HG03039 (cell line): ENCODE measurements at regions not wholly inside any gene's neighbourhood (a gene's known extent, or its start where the extent isn't known, plus 50 kb on each side); places are given as distances from the start of the nearest gene placed in this dataset.
"Not testable (repeated sequence)": the region's sequence is repeated elsewhere in the genome, so short reads cannot be mapped to it uniquely, and the experiment has no call there.

Source experiments
- ATAC-seq: cut with Tn5 transposase; IDR thresholded peaks from one replicate; pipeline ENCODE4 v1.9.1; 2021; ENCODE audit warnings: mild to moderate bottlenecking, moderate library complexity; ENCODE audit not compliant: unreplicated experiment

DNA sequence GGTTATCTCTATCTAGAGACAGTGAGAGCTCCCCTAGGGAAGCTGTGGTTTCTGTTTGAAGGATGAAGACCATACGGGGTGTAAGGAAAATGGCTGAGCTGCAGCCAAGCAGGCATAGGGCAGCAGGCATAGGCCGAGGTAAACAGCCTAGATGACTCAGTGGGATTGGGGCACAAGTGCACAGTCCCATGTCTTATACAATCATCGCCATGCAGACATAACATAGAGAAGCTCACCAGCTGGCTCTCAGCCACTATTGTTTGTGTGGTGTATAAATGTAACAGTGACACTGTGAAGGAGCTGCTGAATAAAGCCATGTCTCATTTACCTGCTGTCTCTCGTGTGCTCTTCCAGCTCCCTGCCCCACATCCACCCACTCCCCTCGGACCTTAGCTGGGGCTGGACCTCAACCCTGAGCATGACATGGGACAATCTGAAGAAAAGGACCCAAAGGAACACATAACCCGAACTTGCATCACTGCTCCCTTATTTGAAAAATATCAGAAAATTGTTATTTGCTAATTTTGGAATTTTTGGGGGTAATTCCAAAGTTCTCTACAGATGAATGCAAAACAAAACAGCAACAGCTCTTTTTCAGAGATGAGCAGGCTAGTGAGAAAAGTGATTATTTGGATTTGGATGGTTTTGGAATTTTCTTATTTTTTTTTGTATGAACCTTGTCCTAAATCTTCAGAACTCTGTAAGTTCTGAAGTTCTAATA is 582.7 kb downstream of the REEP3 start:
- ATAC-seq = no peak

DNA sequence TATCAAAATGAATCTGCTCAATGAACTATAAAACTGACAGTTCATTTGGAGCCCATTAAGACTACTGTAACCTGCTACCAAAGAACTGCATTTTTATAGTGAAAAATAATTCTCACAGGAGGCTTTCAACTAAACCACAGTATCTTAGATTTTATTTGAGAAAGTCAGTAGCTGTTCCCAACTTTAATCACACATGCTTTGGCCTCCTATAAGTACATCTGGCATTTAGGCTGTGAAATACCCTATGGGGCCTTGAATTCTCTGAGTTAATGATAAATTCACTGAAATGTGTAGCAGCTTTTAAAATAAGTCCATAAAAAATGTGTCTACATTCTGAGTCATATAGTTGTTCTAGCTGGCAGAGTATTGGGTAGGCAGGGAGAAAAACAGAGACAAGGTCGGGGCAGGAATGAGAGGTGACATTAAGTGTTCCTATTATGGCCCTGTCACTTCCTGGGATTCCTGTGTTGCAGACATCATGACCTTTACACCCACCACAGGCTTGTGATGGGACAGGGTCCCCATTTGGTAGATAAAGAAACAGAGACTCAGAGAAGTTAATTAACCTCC is 588.8 kb downstream of the REEP3 start:
- no peak for ATAC-seq

DNA sequence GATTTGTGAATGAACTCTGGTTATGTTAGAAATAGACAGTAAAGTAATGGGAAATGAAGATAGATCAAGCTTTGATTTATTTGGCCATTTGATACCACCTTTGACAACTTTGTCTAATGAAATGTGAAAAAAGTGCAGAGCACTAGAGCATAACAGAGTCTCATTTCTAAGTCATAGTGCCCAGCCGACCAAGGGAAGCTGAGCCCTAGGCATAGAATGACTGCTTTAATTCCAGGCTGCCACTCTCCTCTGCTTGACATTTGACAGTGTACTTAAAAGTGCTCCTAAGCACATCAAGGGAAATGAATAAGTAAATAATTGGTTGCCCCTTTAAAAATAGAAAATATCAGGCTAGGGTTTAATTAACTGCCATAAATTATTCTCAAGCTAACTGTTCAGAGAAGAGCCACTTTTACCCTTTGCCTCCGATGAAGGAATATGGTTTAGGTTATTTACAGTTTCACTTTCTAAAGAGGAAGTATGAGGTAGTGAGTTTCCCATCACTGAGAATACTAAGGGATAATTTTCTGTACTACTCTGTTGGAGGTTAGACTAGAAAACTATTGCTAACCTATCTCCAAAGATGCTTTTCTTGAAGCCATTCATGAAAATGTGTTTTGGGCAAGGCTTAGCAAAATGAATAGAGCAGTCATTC is 591.6 kb downstream of the REEP3 start:
- ATAC-seq = no peak

DNA sequence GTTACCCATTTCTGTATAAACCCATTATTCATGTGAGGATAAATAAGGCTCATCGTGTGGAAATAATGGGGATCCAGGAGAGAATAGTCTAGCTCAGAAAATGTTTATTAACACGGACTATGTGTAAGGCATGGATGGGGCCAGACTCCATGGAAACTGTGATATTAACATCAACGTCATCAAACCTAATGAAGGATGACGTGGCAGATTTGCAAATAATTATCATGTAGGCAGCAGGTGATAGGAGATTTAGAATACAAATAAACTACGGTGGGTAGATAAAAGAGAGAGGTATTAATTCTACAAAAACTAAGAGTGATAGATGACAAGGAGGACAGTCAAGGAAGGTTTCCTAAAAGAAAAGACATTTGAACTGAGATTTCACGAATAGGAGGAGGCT is 592.2 kb downstream of the REEP3 start:
- no peak for ATAC-seq

DNA sequence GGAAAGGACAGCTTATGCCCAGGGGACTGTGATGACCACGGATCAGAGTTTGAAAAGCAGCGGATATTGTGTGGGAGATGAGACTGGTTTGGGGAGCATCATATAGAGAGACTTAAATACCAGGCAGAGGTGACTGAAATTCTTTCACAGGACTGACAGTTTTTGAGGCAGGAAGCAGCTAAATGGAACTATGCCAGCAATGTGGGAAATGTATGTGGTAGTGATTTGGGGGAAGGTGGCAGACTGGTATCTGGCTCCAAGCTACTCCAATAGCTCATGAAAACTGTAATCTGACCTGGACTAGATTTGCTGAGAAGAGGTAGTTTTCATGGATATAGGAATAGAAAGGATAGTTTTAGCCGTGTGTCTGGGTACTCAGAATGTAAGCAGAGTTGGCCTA is 592.6 kb downstream of the REEP3 start:
- no peak for ATAC-seq

DNA sequence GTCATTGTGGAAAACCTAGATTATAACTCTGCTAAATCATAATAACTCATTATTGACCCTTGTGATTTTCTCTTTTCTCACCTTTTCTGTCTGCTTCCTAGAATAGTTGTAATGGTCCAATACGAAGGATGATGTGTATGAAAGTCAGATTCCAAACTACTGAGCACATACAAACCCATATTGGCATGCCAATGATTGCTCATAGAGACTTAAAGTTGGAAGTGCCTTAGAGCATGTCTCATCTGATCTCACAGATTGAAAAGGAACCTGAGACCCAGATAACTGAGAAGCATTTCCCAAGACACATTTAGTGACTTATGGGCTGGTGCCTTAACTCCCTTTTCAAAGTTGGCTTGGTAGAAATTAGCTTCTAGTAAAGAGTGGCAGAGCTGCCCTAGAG is 594.3 kb downstream of the REEP3 start:
- ATAC-seq = no peak

DNA sequence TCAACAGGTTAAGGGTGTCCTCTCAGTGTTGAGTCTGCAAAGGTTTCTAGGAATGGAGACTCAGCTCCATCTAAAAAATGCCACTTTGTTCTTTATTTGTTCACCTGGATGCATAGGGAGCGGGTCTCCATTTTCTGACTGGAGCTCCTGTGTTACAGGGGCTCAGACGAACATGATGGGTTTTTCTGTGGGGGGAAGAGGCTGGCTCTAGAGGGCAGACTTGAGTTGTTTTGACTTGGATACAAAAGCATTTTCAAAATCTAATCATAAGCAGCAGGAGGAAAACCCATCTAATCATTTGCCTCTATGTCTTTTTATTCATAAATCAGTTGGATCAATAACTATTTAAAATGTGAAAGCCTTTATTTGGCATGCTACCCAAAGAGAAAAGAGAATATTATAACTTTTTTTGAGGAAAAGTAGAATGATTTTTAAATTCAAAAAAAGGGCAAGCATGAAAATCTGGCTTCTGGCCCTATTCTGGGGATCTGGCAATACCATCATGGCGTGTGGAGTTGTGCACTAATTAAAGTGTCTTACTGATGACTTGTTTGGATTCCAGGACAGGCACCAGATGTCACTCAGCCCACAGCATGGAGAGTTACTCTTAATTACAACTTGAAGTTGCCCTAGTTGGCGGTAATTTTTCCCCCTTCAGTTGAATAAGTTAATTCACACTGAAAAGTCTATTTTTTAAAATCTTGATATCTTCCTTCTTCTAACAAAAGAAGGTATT is 594.9 kb downstream of the REEP3 start:
- ATAC-seq = no peak

DNA sequence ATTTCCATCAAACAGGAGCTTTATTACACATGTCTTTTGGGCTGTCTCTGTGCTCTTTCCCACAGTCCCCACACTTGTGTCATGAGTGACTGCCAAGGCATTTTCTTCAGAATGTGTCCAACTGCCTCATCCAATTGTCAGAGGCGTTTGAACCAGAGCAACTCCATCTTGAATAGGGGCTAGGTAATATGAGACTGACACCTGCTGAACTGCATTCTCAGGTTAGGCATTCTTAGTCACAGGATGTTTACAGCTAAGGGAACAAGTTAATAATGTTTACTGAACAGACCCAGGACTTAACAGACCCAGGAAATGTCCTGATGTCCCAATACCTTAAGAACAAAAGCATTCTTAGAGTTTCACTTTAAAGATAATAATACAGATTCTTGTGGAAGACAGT is 595.5 kb downstream of the REEP3 start:
- ATAC-seq = no peak

DNA sequence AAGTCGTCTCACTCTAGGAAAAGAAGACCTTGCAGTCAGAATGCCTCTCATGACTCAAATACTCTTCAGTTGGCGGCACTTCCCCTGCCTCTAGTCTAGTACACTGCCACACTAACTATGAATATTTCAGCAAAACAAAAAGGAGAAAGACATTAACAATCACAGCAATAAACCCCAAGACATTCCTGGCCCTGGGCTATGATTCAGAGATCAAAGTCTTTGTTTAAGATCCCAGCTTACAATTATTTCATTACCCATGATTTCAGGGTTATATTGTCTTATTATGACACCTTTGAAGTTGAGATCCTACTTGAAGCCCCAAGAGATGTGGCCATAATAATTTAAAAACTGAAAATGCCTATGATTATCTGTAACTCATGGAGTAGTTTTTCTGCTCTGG is 597.5 kb downstream of the REEP3 start:
- ATAC-seq = no peak

DNA sequence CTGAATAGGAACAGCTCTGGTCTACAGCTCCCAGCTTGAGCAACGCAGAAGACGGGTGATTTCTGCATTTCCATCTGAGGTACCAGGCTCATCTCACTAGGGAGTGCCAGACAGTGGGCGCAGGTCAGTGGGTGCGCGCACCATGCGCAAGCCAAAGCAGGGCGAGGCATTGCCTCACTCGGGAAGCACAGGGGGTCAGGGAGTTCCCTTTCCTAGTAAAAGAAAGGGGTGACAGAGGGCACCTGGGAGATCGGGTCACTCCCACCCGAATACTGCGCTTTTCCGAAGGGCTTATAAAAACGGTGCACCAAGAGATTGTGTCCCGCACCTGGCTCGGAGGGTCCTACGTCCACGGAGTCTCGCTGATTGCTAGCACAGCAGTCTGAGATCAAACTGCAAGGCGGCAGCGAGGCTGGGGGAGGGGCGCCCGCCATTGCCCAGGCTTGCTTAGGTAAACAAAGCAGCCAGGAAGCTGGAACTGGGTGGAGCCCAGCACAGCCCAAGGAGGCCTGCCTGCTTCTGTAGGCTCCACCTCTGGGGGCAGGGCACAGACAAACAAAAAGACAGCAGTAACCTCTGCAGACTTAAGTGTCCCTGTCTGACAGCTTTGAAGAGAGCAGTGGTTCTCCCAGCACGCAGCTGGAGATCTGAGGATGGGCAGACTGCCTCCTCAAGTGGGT is 599.2 kb downstream of the REEP3 start:
- not testable (repeated sequence) for ATAC-seq

DNA sequence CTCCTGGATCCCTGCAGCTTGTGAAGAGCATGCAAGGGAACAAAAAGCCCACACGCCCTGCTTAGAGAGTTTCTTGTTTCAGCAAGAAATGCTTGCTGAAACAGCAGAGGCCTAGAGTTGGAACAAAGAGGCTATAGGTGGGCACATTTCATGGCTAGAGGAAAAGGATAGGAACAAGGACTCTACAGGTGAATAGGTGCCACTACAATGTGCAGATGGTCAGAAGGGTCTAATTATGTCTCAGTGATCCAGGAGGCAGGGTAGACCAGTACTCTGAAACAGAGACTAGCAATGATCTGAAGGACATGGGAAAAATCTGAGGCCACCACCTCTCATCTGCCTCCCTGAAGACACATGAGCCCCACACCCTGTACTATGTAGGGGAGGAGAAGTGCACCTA is 609.0 kb downstream of the REEP3 start:
- ATAC-seq = no peak

DNA sequence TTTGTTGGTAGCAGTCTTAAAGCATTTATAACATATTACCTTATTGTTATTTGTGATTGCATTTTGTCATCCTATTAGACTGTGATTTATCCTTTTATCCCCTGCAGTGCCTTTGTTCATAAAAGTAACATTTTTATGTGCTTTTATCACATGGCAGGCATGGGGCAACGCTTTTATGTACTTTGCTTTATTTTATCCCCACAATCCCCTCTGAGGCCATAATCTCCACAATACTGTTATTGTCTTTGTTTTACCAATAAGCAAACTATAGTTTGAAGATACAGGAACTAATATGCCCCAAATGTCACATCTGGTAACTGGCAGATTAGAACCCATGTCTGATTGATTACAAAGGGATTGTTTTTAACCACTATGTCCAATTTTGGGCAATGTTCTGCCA is 613.5 kb downstream of the REEP3 start:
- ATAC-seq = no peak

DNA sequence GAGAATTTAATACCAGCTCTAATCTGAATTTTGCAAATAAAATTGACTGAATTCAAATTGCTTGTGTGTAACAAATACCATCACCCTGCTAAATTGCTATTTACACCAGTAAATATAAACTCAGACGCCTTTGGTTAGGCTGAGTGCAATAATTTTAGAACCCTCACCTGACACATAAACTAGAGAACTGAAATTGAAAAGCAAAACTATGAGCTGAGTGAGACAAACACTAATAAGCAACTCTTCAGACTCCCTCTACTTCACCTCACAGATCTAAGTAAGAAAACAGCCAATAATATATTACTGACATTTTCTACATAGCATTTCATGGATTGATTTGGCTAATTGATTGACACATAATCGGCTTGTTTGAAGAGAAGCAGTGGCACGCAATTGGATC is 621.2 kb downstream of the REEP3 start:
- no peak for ATAC-seq

DNA sequence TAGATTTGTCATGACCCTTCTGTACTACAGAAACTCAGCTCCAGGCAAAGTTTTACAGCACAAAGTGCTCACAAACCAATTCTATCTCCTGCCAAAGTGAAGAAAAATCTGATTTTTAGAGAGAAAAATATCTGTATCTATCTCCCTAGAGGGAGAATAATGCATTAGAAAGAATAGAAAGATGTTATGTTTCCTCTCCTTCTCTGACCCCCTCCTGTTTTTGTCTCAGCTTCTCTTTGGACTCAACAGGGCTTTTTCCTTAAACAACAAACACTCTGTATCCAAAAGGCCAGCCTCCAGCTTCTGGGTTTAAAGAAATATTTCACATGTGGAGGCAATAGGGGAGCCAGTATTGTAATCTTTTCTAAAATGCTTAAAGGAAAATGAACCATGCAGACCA is 627.4 kb downstream of the REEP3 start:
- ATAC-seq = no peak

DNA sequence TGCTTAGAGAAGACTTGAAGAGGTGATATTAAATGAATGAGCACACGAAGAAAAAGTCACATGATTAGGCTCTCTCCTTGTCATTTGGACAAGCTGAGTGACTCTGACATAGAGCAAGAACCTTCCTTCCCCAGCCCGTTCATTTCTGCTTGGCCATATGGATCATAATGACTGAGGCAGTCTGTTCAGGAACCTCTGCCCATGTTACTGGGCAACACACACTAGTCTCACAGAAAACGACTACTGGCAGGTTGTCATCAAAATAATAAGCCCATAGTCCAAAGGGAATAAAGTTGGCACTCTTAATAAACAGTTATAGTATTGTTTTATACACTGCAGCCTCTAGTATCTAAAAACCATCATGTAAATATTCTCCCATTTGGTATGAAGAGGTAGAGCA is 635.0 kb downstream of the REEP3 start:
- no peak for ATAC-seq

DNA sequence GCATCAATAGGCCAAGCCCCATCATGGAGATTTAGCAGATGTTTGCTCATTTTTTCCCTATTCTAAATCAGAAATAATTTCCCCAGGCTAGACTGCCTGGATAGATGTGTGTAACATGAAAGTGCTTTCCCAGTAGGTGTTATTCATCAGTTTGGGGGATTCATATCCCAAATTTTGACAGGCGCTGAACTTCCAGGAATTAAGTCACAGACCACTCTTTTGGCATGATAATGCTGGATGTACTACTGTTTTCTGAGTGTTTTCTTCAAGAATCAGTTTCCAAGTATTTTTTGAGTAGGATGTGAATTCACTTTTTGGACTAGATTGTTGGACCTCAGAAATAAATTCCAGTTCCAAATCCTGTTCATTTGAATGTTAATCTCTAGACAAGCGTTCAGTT is 637.4 kb downstream of the REEP3 start:
- no peak for ATAC-seq

DNA sequence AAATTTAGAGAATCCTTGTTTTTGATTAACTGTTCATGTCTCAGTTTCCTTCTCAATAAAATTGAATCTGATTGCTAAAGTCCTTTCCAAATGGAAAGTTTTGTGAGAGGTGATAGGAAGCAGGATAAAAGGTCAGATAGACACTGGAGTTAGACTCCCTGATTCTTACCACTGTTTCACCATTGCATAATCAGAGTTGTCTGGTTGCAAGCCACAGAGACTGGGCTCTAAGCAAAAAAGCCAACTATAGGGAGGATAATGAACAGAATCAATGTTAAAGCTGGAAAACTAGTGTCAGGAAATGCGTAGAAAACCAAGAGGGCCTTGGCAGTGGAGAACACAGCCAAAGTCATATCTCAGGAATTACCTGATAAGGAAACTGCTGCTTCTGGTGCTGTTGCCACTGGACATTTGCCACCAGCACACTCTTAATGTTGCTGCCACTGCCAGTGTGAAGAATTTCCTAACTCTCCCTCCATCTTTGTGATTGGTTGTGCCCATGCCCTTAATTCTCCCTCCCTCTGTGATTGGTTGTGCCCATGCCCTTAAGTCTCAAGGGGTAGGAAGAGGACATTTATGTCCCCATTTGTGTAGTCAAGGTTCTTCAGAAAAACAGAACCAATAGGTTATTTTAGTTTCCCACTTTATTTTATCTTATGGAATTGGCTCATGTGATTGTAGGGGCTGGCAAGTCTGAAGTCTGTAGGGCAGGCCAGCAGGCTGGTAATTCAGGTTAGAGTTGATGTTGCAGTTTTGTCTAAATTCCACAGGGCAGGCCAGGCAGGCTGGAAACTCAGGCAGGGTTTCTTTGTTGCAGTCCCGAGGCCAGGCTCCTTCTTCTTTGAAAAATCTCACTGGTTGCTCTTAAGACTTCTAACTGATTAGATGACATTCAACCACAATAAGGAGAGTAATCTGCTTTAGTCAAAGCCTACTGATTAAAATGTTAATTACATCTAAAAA is 639.0 kb downstream of the REEP3 start:
- no peak for ATAC-seq

DNA sequence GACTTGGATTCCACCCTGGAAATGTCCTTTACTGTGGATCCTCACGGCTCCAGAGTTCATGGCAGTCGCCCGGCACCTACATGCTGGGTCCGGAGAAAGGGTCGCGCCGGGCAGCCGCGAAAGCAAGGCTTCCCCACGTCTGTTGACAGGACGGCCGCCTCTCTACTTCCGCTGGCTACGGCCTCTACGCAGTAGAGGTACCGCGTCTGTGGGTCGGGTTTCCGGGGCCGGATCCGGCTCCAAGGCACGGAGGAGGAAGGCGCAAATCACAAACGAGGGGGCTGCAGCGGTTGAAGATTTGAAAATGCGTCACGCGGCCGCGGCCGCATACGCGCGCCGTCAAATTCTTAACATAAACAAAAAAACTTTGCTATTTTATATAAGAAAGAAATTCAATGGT is 649.6 kb downstream of the REEP3 start:
- ATAC-seq = no peak

DNA sequence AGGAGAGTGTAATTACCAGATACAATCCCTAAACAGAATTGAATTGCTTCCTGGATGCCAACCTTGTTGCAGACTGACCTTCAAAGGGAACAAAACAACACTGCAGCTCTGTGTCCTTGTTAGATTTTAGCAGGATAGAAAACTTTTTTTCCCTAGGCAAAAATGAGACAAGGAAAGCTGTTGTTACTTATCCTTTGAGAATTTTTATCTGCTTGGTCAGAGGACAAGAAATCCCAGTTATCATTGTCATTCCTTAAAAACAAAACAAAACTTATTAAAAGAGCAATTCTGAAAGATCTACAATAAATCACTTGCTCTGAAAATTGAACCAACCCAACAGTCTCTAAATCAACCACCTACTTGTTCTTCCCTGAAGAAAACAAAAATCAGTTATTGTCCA is 652.6 kb downstream of the REEP3 start:
- ATAC-seq = no peak

DNA sequence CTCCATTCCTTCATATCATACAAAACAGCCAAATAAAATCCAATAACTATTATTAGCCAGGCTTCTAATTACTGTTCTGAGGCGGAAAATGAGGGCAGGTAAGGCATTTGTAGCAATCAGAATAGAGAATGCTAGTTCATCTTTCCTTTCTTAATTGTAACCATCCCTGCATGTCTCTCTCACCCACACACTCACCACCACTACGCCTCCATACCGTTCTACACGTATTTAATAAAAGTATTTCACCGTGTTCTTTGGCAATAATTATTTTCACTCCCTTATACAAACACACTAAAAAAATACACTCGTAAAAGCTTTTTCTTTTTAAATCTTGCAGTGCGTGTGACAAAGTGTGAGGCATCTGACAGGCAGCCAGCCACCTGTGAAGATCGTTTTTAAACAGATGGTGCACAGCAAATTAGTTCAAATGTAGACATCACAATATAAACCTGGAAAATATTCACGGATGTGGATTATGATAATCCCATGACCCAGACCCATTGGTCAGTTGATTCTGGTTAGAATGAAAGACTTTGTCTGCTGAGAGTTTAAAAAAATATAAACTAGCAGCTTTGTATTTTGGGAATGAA is 653.6 kb downstream of the REEP3 start:
- ATAC-seq = no peak
